Suppressor macrophage treated with lipopolysaccharide for 1 hour (primary cell): ENCODE measurements at regions not wholly inside any gene's neighbourhood (a gene's known extent, or its start where the extent isn't known, plus 50 kb on each side); places are given as distances from the start of the nearest gene placed in this dataset.

Experiments used
- DNase-seq, 3 donors: peaks; one replicate each; pipeline ENCODE4 v3.0.0-alpha.2; 2020 to 2022

DNA sequence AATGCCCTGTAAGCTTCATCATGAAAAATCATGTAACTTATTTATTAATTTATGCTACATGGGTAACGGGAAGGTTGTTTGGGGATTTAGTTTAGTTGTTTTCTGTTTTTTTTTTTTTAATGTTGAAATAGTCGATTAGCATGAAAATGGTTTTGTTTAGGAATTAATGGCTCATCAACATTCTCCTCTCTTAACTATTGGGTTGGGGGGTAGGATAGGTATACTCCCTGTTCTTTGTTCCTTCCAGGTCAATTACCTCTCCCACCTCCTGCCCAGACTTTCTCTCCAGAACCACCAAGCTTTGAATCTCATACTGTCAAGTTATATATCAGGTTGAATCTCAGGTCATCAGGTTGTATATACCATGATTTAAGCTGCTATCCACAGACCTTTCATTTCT, 568.7 kb upstream of the DSEL start:
- no peak for DNase-seq

GRCh38 chr18:68083776-68084175, 567.3 kb upstream of the DSEL start:
- no peak for DNase-seq

- no peak for DNase-seq
Measured at GRCh38 chr18:68083131-68083530, 566.6 kb upstream of the DSEL start.

DNA sequence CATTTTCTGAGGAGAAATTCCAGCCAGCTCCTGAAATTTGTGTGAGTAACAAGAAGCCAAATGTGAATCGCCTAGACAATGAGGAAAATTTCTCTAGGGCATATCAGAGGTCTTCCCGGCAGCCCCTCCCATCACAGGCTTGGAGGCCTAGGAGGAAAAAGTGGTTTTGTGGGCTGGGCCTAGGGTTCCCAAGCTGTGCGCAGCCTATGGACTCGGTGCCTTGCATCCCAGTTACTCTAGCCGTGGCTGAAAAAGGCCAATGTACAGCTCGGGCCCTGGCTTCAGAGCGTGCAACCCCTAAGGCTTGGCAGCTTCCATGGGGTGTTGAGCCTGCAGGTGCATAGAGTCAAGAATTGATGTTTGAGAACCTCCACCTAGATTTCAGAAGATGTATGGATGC, 556.2 kb upstream of the DSEL start:
- DNase-seq: no peak

GRCh38 chr18:68060871-68061270, 544.4 kb upstream of the DSEL start:
- DNase-seq: no peak

GRCh38 chr18:68056936-68057335, 540.4 kb upstream of the DSEL start:
- no peak for DNase-seq

DNA sequence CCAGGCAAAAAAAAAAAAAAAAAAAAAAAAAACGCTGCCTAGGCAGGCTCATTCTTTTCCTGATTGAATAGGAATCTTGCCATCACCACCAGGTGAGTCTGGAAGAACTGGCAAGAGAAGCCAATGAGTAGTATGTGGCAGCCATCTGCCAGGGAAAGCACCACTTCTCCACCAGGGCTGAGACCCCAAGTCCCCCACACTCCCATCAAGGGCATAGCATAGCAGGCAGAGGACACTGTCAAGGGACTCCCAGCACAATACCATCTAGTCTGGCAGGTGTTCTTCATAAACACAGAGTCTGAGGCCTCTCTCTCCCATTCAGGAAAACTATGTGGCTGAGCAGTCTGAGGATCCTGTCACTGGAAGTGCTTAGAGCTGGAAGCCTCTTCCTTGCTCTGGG, 538.1 kb upstream of the DSEL start:
- no peak for DNase-seq

GRCh38 chr18:68053290-68053689, 536.8 kb upstream of the DSEL start:
- DNase-seq: no peak

- DNase-seq: no peak
Measured at GRCh38 chr18:68041327-68041726, 524.8 kb upstream of the DSEL start.

DNA sequence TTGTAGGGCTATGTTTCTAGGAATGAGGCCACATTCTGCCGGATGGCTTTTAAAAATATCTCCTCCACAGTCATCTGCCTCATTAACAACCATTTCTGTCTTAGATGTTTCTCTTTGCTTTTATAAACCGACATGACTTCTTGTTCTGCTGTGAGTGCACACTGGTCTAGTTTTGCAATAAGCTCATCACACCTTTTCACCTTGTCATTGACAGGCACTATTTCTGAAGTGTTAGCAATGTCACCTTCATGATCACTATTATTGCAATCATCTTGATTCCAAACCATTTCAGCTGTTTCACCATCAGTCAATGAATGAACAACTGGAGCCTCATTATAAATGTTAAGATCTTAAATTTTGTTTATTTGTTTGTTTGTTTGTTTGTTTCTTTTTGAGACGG, 523.7 kb upstream of the DSEL start:
- DNase-seq: no peak

GRCh38 chr18:68035774-68036522, 519.4 kb upstream of the DSEL start:
- no peak for DNase-seq

GRCh38 chr18:68034296-68034695, 517.8 kb upstream of the DSEL start:
- DNase-seq: no peak

- no peak for DNase-seq
Measured at GRCh38 chr18:68033466-68033865, 516.9 kb upstream of the DSEL start.

DNA sequence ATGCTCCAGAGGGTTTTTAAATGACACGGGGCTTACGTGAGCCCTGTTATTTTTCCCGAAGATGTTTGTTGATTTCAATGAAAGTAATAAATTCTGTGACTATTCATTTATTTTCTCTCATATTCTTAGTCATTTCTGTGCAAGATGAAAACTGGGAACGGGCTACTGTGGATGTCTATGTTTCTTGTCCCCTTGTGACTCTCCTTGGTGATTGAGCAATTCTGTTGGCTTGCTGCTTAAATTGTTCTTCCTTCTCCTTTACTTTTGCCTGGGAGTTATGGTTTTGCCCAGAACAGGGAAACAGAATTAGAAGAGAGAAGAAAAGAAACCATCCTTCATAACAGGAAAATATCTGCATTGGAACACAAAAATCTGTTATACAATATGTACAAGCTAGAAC, 508.2 kb upstream of the DSEL start:
- DNase-seq: no peak

GRCh38 chr18:68017385-68017784, 500.9 kb upstream of the DSEL start:
- no peak for DNase-seq

GRCh38 chr18:67997496-67997895, 481.0 kb upstream of the DSEL start:
- DNase-seq: no peak

- no peak for DNase-seq
Measured at GRCh38 chr18:67995769-67996168, 479.2 kb upstream of the DSEL start.

DNA sequence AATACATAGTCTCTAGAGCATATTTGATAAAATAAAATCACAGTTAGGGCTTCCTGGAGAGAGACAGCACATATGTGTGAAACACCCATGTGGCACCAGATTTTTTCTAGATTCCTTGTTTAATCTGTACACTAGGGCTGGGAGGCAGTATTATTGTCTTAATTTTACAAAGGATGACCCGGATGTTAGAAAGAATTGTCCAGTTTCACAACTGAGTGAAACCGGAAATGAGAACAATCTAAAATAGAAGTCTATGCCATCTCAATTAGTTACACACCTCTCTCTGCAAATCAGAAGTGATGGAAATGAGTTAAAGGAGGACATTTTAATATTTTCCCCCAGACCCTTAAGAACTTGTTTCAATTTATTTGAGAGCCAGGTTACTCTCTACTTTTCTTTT, 463.7 kb upstream of the DSEL start:
- DNase-seq: no peak

GRCh38 chr18:67977067-67977616, 460.6 kb upstream of the DSEL start:
- DNase-seq: no peak

DNA sequence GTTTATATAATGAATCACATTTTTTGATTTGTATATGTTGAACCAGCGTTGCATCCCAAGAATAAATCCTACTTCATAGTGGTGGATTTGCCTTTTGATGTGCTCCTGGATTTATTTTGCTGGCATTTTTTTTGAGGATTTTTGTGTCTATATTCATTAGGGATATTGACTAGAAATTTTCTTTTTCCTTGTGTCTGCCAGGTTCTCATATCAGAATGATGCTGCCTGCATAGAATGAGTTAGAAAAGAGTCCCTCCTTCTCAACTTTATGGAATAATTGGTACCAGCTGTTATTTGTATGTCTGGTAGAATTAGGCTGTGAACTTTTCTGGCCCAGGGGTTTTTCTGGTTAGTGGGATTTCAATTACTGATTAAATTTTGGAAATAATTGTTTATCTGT, 457.4 kb upstream of the DSEL start:
- no peak for DNase-seq

DNA sequence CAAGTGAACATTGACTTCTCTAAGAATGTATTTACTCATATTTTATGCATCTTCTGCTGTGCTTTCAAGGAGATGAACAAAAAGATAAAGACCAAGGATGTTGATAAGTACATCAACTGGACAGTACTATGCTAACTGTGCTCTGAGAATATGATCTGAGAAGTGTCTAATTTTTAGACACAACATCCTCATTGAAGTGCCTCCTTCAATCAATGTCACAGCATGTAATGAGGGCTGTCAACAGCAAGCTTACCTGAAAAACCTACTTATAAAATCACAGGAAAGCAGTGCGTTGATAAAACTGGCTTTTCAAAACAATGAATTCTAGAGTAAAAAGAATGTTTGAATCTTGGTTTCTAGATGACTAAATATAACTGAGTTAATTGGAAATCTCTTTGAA, 452.9 kb upstream of the DSEL start:
- no peak for DNase-seq

DNA sequence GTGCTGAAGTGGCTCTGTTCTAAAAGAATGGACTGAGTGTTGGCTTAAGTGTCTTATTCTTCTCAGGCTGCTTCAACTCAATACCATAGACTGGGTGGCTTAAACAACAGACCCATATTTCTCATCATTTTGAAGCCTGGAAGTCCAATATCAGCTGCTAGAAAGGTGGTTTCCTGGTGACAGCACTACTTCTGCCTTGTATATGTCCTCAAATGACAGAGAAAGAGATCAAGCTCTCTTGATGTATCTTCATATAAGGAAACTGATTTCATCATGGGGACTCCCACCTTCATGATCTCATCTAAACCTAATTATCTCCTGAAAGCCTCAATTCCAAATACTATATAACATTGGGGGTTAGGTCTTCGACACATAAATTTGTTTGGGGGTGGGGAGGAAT, 449.7 kb upstream of the DSEL start:
- DNase-seq: peak in 1 of 3 donors; percentile 1

GRCh38 chr18:67964462-67964861, 447.9 kb upstream of the DSEL start:
- no peak for DNase-seq

GRCh38 chr18:67961701-67962440, 445.4 kb upstream of the DSEL start:
- DNase-seq: no peak
